Endothelial cell (in vitro differentiated cells): ENCODE measurements at regions not wholly inside any gene's neighbourhood (a gene's known extent, or its start where the extent isn't known, plus 50 kb on each side); places are given as distances from the start of the nearest gene placed in this dataset.

Source experiments
- DNase-seq: peaks from one replicate; pipeline ENCODE4 v3.0.0; 2021; ENCODE audit warnings: low spot score
- H3K27ac Mint-ChIP-seq: one replicate; pipeline ENCODE4 v1.8.0; 2021; ENCODE audit warnings: mixed read lengths, inconsistent platforms; ENCODE audit not compliant: unreplicated experiment
- H3K27me3 Mint-ChIP-seq: one replicate; pipeline ENCODE4 v1.8.0; 2021; ENCODE audit warnings: mild to moderate bottlenecking, moderate library complexity, mixed read lengths, inconsistent platforms; ENCODE audit not compliant: unreplicated experiment
- H3K36me3 Mint-ChIP-seq: one replicate; pipeline ENCODE4 v1.8.0; 2021; ENCODE audit warnings: mild to moderate bottlenecking, low read depth, mixed read lengths, inconsistent platforms; ENCODE audit not compliant: unreplicated experiment
- H3K4me1 Mint-ChIP-seq: one replicate; pipeline ENCODE4 v1.8.0; 2021; ENCODE audit warnings: mild to moderate bottlenecking, mixed read lengths, inconsistent platforms; ENCODE audit not compliant: unreplicated experiment
- H3K4me3 Mint-ChIP-seq: one replicate; pipeline ENCODE4 v1.8.0; 2021; ENCODE audit warnings: mild to moderate bottlenecking, mixed read lengths, inconsistent platforms; ENCODE audit not compliant: unreplicated experiment
- H3K9me3 Mint-ChIP-seq: one replicate; pipeline ENCODE4 v1.8.0; 2021; ENCODE audit warnings: mixed read lengths, inconsistent platforms; ENCODE audit not compliant: unreplicated experiment
- CTCF ChIP-seq: fragments of 200-600 bp; sonication (generic); IDR thresholded peaks from one replicate; pipeline ENCODE4 v1.5.0; 2021; ENCODE audit warnings: antibody characterized with exemption; ENCODE audit not compliant: unreplicated experiment

GRCh38 chr9:120323125-120323524 is 256.8 kb downstream of the CDK5RAP2 start:
- Mint-ChIP-seq H3K36me3 (peaks cover 6% of the 10 kb centered on the region), H3K4me3 (no peak overlapping the region), H3K27me3 (no peaks in the 10 kb centered on the region), H3K27ac (no peak overlapping the region), H3K9me3 (no peaks in the 10 kb centered on the region), H3K4me1 (peaks cover 29% of the 10 kb centered on the region)
- TF ChIP-seq CTCF = no peak
- DNase-seq = no peak

- TF ChIP-seq CTCF = no peak
- no peak overlapping the region for H3K27ac Mint-ChIP-seq
- H3K4me1 Mint-ChIP-seq = peaks cover 5% of the 10 kb centered on the region
- H3K27me3 Mint-ChIP-seq = no peaks in the 10 kb centered on the region
- no peaks in the 10 kb centered on the region for H3K9me3 Mint-ChIP-seq
- no peak overlapping the region for H3K4me3 Mint-ChIP-seq
- no peaks in the 10 kb centered on the region for H3K36me3 Mint-ChIP-seq
- DNase-seq = no peak
These were observed 260.5 kb downstream of the CDK5RAP2 start for GRCh38 chr9:120319452-120319851.

- Mint-ChIP-seq H3K27ac (no peak overlapping the region), H3K36me3 (no peaks in the 10 kb centered on the region), H3K4me3 (no peak overlapping the region), H3K27me3 (peaks cover 2% of the 10 kb centered on the region), H3K9me3 (no peaks in the 10 kb centered on the region), H3K4me1 (no peaks in the 10 kb centered on the region)
- no peak for DNase-seq
- no peak for TF ChIP-seq CTCF
These were observed 264.8 kb downstream of the CDK5RAP2 start for GRCh38 chr9:120315154-120315553.

- Mint-ChIP-seq H3K27me3 (peaks cover 4% of the 10 kb centered on the region), H3K4me3 (no peak overlapping the region), H3K9me3 (no peaks in the 10 kb centered on the region)
These were observed 267.9 kb downstream of the CDK5RAP2 start for GRCh38 chr9:120312031-120312430.

GRCh38 chr9:120310035-120310434 is 269.9 kb downstream of the CDK5RAP2 start:
- Mint-ChIP-seq H3K9me3 (no peaks in the 10 kb centered on the region), H3K36me3 (no peaks in the 10 kb centered on the region), H3K4me3 (no peak overlapping the region), H3K4me1 (peaks cover 6% of the 10 kb centered on the region), H3K27ac (no peak overlapping the region), H3K27me3 (peaks cover 8% of the 10 kb centered on the region)
- TF ChIP-seq CTCF = no peak
- DNase-seq = no peak

More at GRCh38 chr9:120312031-120312430, 267.9 kb downstream of the CDK5RAP2 start:
- H3K27ac Mint-ChIP-seq = no peak overlapping the region
- peaks cover 6% of the 10 kb centered on the region for H3K4me1 Mint-ChIP-seq
- no peak for TF ChIP-seq CTCF
- no peak for DNase-seq
- no peaks in the 10 kb centered on the region for H3K36me3 Mint-ChIP-seq
